ENCODE measurements at regions not wholly inside any gene's neighbourhood (a gene's known extent, or its start where the extent isn't known, plus 50 kb on each side); places are given as distances from the start of the nearest gene placed in this dataset.

DNA sequence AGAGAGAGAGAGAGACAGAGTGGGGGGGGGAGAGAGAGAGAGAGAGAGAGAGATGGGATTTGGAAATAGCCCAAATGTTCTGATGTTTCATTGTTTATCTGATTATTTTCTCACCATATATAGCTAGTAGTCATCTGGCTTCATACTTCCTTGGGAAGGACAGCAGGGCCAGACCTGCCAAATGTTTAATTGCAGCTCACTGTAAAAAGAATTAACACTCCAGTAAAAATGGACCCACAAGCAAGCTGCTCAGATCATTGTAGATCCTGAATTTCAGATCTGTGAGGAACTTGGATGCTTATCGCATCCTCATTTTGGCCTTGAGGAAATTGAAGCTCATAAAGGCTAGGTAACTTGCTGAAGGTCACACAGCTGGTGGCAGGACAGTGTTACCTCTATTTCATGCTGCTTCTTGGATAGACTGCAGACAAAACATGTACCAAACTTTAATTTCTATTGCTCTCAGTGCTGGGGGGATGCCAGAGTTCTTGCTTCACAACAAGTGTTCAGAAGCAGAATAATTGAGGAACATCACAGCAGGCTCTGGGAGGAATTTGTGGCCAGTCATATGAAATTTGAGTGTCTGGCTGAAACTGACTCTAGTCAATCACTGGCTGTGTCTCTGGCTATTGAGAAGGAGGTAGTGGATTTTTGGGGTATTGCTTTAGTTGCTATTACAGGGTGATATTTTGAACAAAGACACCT, 223.5 kb downstream of the PIK3C3 start:
- Histone ChIP-seq H3K4me3 (ENCODE audit: insufficient read depth, low read depth, low read length) (no peak overlapping the region), H3K27me3 (ENCODE audit: control insufficient read depth, insufficient read depth, low read length) (no peaks in the 10 kb centered on the region), H3K36me3 (replicated peaks; ENCODE audit: control insufficient read depth, insufficient read depth, low read length) (no peaks in the 10 kb centered on the region)
- no peak for DNase-seq

DNA sequence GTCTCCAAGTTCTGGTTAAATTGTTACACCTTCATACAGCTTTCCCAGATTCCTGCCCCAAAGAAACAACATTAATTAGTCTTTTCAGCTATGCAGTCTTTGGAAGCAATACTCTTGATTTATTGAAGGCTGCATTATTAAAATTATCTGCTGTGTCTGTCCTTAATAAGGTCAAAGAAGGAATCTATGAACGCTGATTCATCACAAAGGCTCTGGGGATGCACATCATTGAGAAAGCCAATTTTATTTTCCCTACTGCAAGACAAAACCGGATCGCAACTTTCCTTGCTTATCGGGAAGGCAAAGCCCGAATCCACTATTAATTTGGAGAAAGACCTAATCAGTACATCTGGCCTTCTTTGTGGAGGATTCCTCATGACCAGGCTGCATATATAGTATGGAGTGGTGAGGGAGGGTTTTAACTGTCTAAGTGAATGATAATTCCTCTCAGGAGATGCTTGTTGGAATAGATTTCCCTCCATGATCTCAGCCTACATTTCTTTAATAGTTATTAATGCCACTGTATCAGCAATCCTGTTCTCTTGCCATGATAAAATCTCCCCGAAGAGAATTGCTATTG, 224.6 kb downstream of the PIK3C3 start:
- Histone ChIP-seq H3K27me3 (ENCODE audit: control insufficient read depth, insufficient read depth, low read length) (no peaks in the 10 kb centered on the region), H3K36me3 (replicated peaks; ENCODE audit: control insufficient read depth, insufficient read depth, low read length) (no peaks in the 10 kb centered on the region), H3K4me3 (ENCODE audit: insufficient read depth, low read depth, low read length) (no peak overlapping the region)
- DNase-seq, result no peak

DNA sequence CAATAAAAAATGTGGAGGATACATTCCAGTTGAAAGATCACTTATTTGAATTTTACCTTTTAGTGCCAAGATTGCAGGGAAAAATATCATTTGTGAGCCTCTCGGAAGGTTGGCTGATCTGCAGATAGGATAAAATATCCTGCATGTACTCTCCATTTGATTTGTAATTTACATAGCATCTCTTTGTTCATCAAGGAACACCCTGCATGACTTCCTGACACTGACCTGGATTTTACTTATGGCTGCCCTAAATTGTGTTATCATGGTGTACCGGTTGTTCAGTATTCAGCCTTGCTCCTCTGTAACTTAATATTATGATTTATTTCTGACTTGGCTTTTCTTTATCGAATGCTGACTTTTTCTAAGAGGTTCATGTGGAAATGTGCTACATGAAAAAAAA, 226.4 kb downstream of the PIK3C3 start:
- Histone ChIP-seq H3K4me3 (ENCODE audit: insufficient read depth, low read depth, low read length) (no peak overlapping the region), H3K36me3 (replicated peaks; ENCODE audit: control insufficient read depth, insufficient read depth, low read length) (no peaks in the 10 kb centered on the region), H3K27me3 (ENCODE audit: control insufficient read depth, insufficient read depth, low read length) (no peaks in the 10 kb centered on the region)
- DNase-seq, result no peak

DNA sequence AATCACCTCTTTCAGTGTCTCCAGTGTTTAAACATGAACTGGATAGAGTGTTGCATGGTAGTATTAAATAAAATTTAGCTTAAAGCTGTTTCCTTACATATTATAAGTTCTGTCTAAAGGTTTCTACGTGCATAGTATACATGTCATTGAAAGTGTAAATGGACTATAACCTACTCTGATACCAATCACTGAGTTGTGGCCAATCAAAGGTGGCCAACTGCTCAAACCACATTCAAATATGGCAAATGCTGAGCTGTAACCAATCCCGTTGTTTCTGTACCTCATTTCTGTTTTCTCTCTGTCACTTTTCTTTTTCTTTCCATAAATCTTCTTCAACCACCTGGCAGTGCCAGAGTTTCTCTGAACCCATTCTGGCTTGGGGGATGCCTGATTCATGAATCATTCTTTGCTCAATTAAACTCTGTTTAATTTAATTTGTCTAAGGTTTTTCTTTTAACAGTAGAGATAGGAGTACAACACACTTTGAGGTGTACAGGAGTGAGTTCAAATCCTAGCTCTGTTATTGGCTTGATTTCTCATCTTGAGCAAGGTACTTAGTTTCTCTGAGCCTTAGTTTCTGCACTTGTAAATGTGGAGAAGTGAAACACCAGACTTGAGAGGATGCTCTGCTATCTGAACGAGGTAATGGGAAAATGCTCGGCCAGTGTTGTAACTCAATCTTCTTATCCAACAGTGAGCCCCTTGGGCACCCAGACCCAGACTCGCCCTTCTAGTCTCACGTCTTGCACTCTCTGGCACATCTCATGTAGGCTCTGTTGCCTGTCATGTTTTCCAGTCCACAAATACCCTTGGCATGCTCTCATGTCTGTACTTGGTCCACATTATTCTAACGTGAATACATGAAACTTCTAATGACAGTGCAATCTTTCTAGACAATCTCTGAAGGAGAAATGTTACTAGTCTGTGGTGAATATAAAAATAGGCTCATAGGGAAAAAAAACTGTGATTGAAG, 228.0 kb downstream of the PIK3C3 start:
- DNase-seq, result no peak
- Histone ChIP-seq H3K36me3 (replicated peaks; ENCODE audit: control insufficient read depth, insufficient read depth, low read length) (no peaks in the 10 kb centered on the region), H3K4me3 (ENCODE audit: insufficient read depth, low read depth, low read length) (no peak overlapping the region), H3K27me3 (ENCODE audit: control insufficient read depth, insufficient read depth, low read length) (no peaks in the 10 kb centered on the region)

DNA sequence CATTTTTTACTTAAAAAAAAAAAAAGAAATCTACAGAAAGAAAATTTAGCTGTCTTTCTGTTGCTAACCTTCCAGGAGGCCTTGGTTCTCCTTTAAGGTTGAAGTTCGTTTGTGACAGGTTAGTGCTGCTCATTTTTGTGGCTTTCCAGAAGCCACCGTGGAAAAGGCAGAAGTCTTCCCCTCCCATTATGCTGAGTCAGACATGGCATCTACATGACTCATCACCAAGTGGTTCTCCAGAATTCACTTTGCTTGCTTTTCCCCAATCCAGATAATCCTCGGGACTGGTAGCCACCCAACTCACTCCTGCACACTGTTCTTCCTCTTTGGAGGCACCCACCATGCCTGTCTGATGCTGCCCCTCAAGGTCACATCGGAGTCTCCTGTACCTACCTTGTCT, 228.7 kb downstream of the PIK3C3 start:
- H3K4me3 ChIP-seq (ENCODE audit: insufficient read depth, low read depth, low read length), result no peak overlapping the region
- H3K36me3 ChIP-seq (replicated peaks; ENCODE audit: control insufficient read depth, insufficient read depth, low read length), result no peaks in the 10 kb centered on the region
- DNase-seq, result no peak
- no peaks in the 10 kb centered on the region for H3K27me3 ChIP-seq (ENCODE audit: control insufficient read depth, insufficient read depth, low read length)

DNA sequence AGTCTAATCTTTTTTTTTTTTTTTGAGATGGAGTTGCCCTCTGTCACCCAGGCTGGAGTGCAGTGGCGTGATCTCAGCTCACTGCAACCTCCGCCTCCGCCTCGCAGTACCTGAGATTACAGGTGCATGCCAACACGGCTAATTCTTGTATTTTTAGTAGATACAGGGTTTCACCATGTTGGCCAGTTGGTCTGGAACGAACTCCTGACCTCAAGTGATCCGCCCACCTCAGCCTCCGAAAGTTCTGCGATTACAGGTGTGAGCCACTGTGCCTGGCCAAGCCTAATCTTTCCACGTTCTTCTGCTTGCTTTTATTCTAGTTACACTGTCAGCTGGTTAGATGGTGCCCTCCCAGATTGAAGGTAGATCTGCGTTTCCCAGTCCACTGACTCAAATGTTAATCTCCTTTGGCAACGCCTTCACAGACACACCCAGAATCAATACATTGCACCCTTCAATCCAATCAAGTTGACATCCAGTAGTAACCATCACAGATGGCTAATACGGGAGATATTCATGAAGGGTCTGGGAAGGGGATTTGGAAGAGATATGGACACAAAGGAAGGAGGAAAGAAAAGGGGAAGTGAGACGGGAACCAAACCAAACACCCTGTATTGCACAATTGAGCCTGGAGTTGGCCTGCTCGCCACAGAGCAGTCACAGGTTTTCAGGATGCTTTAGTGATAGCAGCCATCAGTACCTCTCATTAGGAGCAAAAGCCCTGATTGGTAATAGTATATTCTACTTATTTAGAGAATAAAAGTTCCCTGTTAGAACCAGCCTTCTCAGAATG, 229.8 kb downstream of the PIK3C3 start:
- no peaks in the 10 kb centered on the region for H3K27me3 ChIP-seq (ENCODE audit: control insufficient read depth, insufficient read depth, low read length)
- no peaks in the 10 kb centered on the region for H3K36me3 ChIP-seq (replicated peaks; ENCODE audit: control insufficient read depth, insufficient read depth, low read length)
- no peak overlapping the region for H3K4me3 ChIP-seq (ENCODE audit: insufficient read depth, low read depth, low read length)
- DNase-seq, result no peak

DNA sequence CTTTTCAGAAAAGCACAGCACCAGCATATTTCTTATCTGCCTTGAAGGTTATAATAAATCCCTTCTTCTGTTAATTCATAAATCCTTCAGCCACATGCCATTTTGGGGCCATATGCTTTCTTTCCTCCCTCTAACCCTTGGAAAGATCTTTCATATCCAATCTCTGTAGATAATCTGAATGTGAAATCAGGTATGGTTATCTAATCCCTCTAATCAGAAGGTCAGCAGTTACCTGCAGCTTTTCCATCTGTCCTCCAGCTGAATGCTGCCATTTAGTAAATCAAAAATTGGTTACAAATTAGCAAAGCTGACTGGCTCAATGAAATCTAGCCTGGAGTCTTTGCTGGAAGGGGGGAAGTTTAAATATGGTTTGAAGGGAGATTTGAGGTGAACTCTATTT, 230.5 kb downstream of the PIK3C3 start:
- H3K27me3 ChIP-seq (ENCODE audit: control insufficient read depth, insufficient read depth, low read length), result no peaks in the 10 kb centered on the region
- DNase-seq, result no peak
- H3K4me3 ChIP-seq (ENCODE audit: insufficient read depth, low read depth, low read length), result no peak overlapping the region
- H3K36me3 ChIP-seq (replicated peaks; ENCODE audit: control insufficient read depth, insufficient read depth, low read length), result no peaks in the 10 kb centered on the region

DNA sequence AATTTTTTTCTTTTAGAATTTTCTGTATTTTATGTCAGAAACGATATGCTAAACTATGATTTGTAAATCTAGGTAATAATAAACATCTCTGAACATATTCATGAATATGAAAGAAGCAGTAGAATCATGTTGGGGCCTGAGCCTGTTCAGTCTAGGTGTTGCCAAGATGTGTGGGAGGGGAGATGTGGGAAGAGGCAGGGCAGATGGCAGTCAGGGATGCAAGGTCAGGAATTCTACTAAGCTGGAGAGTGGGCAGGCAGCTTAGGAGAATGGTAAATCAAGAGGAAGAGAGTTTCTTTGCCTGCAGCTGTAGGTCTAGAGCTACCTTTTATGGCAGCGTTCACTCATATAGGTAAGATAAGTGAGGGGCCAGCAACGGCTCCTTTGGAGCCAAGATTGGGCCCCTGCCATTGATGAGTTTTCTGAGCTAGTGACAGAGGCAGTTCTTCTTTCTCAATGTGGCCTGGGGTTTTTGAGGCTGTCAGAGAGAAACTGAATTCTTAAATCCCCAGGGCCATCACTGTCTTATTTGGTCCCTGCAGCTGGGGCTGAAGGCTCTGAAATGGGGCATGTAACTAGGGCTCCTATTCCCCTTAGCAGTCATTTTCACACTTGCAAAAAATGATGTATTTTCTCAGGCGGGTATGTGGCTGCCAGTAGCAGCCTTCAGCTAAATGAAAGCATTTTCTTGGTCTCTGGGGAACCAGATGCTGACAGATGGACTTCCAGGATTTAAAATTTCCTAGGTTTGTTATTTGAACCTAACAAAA, 232.8 kb downstream of the PIK3C3 start:
- Histone ChIP-seq H3K4me3 (ENCODE audit: insufficient read depth, low read depth, low read length) (no peak overlapping the region), H3K36me3 (replicated peaks; ENCODE audit: control insufficient read depth, insufficient read depth, low read length) (no peaks in the 10 kb centered on the region), H3K27me3 (ENCODE audit: control insufficient read depth, insufficient read depth, low read length) (no peaks in the 10 kb centered on the region)
- no peak for DNase-seq

DNA sequence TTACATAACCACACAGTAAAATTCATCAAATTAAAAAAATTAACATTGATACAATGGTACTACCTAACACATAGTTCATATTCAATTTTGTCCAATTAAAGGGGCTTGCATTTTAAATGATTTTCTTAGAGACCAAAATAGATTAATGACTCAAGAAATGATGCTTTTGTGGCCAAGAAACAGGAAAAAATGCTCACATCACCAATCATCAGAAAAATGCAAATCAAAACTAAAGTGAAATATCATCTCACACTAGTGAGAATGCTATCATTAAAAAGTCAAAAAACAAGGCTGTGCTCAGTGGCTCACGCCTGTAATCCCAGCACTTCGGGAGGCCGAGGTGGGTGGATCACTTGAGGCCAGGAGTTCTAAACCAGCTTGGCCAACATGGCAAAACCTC, 235.6 kb downstream of the PIK3C3 start:
- H3K4me3 ChIP-seq (ENCODE audit: insufficient read depth, low read depth, low read length), result no peak overlapping the region
- DNase-seq, result no peak
- H3K36me3 ChIP-seq (replicated peaks; ENCODE audit: control insufficient read depth, insufficient read depth, low read length), result no peaks in the 10 kb centered on the region
- no peaks in the 10 kb centered on the region for H3K27me3 ChIP-seq (ENCODE audit: control insufficient read depth, insufficient read depth, low read length)

DNA sequence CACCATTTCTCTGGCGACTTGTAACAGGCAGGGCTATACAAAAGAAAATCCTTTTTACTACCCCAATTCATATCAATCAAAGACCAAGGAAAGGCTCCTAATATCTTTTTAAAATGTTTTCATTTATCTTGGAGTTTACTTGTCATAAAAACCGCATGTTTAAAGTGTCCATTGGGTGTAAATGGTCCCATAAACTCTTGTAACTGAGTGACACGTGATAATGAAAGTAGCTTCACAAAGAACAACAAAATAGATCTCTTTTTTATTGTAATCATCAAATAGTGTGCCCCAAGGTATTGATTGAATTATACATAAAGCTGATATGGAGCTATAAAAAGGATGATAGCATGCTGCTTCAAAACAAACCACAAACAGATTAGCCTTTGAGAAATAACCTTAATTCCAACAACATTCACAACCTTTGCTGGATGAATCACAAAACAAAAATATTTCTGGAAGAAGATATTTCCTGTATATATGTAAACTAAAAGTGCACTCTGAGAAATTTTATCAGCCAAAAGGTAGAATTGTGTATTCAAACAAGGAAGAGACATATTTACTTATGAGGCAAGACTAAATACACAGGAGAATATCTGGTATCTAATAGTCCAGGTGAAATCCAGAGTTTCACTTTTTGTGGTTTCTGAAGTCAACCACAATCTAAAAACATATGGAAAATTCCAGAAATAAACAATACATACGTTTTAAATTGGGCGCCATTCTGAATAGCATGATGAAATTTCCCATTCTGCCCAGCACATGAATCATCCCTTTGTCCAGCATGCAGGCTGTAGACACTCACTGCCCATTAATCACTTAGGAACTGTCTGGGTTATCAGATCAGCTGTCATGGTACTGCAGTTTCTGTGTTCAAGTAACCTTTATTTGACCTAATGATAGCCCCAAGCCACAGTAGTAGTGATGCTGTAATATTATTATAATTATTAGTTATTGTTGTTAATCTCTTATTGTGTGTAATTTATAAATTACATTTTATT, 237.5 kb downstream of the PIK3C3 start:
- no peak for DNase-seq
- H3K36me3 ChIP-seq (replicated peaks; ENCODE audit: control insufficient read depth, insufficient read depth, low read length), result no peaks in the 10 kb centered on the region
- H3K27me3 ChIP-seq (ENCODE audit: control insufficient read depth, insufficient read depth, low read length), result no peaks in the 10 kb centered on the region
- no peak overlapping the region for H3K4me3 ChIP-seq (ENCODE audit: insufficient read depth, low read depth, low read length)

DNA sequence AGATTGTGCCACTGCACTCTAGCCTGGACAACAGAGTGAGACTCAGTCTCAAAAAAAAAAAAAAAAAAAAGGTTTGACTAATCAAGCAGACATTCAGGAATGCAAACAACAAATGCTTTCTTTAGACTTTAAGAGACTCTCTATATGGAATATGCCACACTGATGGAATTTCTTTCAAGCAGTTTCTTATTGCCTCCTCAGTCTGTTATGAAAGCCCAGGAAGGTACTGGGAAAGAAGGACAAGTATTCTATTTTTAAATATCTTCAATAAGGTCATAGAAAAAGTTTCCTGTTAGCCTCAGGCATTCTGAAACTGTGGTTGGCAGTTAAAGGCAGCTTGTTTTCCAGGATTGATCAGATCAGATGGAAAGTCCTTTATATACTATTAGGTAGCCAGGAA, 241.6 kb downstream of the PIK3C3 start:
- Histone ChIP-seq H3K4me3 (ENCODE audit: insufficient read depth, low read depth, low read length) (no peak overlapping the region), H3K36me3 (replicated peaks; ENCODE audit: control insufficient read depth, insufficient read depth, low read length) (no peaks in the 10 kb centered on the region), H3K27me3 (ENCODE audit: control insufficient read depth, insufficient read depth, low read length) (no peaks in the 10 kb centered on the region)
- no peak for DNase-seq

DNA sequence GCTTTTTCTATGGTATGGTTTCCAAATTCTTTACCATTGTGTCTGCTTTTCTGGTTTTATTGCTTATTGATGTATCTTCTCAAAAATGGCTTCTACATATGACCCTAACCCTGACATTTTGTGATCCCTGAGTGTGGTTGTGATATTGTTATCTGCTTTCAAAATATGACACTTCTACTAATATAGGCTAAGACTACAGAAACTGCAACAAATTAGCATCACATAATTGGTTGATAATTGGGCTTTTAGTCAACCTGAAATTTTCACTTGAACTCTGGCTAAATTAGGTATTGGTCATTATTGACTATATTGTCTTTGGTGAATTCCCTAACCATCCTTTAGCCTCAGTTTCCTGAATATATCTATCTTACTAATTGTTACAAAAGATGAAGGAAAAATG, 246.1 kb downstream of the PIK3C3 start:
- DNase-seq, result no peak
- no peak overlapping the region for H3K4me3 ChIP-seq (ENCODE audit: insufficient read depth, low read depth, low read length)
- H3K36me3 ChIP-seq (replicated peaks; ENCODE audit: control insufficient read depth, insufficient read depth, low read length), result no peaks in the 10 kb centered on the region
- H3K27me3 ChIP-seq (ENCODE audit: control insufficient read depth, insufficient read depth, low read length), result no peaks in the 10 kb centered on the region

DNA sequence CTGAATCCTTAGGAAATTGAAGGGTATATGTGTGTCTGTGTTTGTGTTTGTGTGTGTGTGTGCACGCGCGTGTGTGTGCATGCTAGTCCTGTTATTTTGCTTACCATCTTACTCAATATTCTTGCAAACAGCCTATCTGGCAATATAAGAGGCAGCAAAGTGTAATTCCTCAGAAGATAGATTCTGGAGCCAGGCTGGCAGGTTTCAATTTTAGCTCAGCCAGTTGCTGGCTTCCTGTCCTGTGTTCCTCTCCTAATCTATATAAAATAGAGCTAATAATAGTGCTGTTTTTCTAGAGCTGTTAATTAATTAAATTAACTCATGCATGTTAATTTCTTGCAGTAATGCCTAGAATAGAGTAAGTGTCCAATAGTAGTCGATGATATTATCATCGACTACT, 256.2 kb downstream of the PIK3C3 start:
- no peak for DNase-seq
- Histone ChIP-seq H3K27me3 (ENCODE audit: control insufficient read depth, insufficient read depth, low read length) (no peaks in the 10 kb centered on the region), H3K36me3 (replicated peaks; ENCODE audit: control insufficient read depth, insufficient read depth, low read length) (no peaks in the 10 kb centered on the region), H3K4me3 (ENCODE audit: insufficient read depth, low read depth, low read length) (no peak overlapping the region)
